NCI-H526 (cell line): ENCODE measurements at regions not wholly inside any gene's neighbourhood (a gene's known extent, or its start where the extent isn't known, plus 50 kb on each side); places are given as distances from the start of the nearest gene placed in this dataset.
"Not testable (repeated sequence)": the region's sequence is repeated elsewhere in the genome, so short reads cannot be mapped to it uniquely, and the experiment has no call there.

Experiments used
- DNase-seq, 2 experiments: peaks; one replicate each; lab custom pipeline; 2025; lab: John Stamatoyannopoulos, UW

DNA sequence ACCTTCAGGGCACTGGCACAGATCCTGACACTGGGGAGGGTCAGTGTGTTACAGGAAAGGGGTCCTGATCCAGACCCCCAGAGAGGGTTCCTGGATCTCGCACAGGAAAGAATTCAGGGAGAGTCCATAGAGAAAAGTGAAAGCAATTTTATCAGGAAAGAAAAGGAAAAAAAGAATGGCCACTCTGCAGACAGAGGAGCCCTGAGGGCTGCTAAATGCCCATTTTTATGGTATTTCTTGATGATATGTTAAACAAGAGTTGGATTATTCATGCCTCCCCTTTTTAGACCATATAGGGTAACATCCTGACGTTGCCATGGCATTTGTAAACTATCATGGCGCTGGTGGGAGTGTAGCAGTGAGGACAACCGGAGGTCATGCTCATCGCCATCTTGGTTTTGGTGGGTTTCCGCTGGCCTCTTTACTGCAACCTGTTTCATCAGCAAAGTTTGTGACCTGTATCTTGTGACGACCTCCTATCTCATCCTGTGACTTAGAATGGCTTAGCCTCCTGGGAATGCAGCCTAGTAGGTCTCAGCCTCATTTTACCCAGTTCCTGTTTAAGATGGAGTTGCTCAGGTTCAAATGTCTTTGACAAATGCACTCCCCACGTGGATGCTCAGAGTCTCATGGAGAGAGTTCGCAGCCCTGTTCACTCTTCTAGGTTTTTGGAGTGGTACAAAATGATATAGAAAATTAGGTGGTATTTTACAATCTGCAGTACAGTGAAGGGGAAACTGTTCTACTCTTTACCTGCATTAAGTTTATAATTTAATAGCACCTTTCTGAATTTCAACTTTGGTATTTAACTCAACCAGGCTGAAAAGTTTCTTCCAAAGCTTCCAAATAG is 1363.7 kb upstream of the TMEM132C start:
- no peak for DNase-seq

DNA sequence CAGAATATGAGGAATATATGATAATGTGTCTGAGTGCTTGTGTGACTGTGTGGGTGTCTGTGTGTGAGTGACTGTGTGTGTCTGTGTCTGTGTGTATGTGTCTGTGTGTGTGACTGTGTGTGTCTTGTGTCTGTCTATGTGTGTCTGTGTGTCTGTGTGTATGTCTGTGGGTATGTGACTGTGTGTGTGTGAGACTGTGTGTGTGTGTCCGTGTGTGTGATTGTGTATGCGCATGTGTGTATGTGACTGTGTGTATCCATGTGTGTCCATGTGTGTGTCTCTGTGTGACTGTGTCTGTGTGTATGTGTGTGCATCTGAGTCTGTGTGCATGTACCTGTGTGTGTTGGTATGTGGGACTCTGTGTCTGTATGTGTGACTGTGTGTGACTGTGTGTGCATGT is 1361.2 kb upstream of the TMEM132C start:
- no peak for DNase-seq

DNA sequence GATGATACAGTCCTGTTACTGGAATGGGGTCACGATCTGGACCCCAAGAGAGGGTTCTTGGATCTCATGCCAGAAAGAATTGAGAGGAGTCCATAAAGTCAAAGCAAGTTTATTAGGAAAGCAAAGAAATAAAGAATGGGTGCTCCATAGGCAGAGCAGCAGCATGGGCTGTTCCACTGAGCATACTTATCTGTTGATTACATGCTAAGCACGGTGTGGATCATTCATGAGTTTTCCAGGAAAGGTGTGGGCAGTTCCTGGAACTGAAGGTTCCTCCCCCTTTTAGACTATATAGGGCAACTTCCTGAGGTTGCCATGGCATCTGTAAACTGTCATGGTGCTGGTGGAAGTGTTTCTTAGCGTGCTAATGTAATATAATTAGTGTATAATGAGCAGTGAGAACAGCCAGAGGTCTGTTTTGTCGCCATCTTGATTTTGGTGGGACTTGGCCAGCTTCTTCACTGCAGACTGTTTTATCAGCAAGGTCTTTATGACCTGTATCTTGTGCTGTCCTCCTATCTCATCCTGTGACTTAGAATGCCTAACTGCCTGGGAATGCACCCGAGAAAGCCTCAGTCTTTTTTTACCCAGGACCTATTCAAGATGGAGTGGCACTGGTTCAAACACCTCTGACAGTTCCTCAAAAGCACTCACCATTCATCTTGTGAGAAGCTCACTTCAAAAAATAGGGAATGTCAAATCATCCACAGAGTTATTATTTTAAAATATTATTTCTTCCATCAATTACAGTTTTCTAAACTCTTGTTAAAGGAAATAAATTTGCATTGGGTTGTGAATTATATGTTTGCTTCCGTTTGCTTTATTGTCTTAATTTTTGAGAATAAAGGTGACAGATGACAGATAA is 1358.8 kb upstream of the TMEM132C start:
- DNase-seq = no peak

DNA sequence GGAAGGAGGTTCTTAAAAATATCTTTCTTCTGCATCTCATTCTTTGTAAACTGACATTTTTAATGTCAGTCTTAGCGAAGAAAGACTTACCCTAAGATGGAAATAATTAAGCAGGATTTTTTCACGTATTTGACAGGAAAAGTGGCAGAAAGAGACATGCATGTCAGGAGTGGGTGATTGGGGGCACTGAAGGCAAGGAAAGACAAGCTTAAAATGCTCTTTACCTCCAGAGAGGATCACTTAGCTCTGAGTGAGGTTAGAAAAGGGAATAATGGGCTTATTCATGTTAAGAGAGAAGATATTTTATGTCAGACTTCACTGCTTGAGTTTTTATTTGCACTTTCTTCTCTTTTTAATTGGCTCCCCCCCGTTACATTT is 1358.2 kb upstream of the TMEM132C start:
- no peak for DNase-seq

DNA sequence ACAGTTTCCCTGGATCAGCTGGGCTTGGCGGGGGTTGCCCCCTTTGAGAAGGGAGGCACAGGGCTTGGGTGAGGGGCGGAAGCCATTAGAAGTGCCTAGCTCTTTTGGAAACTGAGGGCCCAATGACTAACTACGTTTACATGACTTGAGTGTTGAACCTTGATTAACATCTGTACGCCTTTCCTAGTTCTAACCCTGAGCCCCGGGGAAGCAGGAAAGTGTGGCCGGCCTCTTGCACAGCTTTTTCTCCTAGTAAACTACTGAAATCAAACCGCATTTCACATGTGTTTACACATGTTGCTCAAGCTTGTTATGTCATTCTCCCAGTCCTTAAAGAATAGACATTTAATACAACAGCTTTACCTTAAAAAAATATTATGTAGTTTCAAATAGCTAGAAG is 1356.4 kb upstream of the TMEM132C start:
- no peak for DNase-seq

DNA sequence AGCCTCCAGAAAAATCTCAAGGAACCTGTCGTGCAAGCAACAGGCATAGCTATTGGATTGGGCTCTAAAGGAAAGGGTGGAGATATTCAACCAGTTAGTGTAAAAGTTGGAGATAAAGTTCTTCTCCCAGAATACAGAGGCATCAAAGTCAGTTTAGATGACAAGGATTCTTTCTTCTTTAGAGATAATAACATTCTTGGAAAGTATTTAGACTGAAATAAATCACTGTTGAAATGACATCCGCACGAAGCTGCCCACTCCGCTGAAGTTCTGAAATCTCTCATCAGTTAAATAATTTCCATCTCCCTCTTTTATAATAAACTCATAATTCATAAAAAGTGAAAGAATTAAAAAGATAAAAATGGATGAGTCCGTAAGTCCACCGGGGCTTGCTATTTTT is 1354.9 kb upstream of the TMEM132C start:
- no peak for DNase-seq

DNA sequence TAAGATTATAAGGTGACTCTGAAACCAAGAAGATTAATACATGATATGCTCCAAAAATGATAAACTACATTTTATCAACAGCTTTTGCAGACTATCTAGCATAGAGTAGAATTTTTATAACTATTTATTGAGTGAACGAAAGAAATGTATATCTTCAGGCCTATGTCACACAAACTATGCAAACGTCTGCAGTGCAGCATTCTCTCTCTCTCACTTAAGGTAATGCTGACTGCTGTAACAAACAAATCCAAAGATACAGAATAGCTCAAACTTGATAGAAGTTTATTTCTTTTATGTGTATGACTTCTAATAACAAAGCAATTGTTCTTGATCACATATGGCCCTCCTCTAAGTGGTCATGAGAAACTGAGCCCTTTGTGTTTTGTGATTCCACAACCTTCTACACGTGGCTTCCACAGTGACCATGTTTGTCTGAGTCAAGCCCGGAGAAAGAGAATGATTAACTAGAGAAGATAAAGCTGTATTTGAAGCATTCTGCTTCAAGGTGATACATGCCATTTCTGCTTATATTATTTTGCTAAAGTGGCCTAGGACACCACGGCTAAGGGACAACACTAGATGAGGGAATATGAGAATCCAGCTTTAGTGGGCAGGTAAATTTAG is 1352.7 kb upstream of the TMEM132C start:
- no peak for DNase-seq

DNA sequence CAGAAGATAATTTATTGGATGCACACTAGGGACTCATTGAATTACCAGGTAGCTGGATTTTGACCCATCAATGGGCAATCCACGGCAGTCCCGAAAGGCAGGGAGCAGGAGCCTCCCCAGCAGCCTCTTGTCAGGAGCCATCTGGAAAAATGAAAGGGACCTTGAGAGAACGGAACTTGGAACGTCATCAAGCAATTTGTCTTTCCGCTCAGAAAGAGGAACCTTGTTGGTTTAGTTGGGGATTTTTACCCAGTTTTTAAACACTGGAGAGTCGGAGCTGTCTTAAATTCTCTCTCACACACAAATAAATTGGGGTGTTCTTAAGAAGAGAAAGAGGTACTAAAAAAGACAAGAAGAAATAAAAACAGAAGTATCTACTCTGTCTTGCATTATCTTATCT is 1351.7 kb upstream of the TMEM132C start:
- DNase-seq = no peak

DNA sequence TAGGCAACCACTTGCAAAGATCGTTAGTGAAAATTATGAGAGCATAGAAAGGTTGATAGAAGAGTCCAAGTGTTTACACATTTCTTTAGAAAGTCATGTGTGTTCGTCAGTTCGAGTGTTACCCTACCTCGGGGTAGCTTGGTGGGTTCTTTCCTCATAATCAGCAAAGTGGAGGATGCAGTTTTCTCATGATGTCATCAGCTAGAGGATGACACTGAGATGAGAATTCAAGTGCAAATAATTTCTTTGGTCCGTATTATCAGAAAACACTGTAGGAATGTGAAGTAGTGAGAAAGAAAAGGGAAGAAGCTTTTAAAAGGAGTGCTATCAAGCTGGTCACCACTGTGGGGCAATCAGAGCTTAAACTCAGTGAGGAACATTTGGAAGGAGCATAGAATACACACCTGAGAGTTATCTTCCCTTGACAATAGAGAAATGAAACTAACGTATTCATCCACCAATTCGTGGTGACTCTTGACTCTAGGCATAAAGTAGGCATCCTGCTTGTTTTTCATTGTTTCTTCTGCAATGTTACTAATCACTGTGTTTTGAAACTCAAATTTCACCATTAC is 1340.9 kb upstream of the TMEM132C start:
- no peak for DNase-seq

DNA sequence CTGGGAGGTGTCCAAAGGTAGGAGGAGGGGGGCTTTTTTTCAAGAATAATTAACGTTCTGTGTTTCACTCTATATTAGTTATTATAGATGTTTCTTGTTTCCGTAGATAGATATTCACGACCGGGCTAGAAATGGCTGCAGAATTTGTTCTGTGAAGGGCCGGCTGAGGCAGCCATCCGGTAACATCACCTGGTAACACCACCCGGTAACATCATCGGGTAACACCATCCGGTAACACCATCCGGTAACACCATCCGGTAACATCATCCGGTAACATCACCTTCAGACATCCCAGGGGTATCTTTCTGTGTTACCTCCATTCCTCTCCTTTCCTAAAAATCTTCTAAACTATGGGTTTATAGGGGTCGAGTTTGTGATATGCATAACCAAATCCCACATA is 1336.7 kb upstream of the TMEM132C start:
- DNase-seq = no peak

DNA sequence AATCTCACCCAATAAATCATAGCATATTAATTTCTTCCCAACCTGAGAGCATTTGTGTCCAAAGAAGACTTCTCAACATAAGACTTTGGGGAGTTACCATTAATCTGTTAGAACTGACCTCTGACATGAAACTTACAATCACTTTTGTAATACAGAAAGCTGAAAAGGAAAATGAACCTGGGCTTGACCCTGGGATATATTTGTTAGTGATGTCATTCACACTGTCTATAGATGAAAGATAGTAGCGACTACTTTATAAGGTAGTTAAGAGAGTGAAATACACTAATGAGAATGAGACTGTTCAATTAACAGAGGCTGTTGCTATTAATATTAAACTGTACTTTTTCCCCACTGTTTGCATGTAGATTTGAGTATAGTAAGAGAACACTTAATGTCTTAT is 1334.8 kb upstream of the TMEM132C start:
- no peak for DNase-seq

DNA sequence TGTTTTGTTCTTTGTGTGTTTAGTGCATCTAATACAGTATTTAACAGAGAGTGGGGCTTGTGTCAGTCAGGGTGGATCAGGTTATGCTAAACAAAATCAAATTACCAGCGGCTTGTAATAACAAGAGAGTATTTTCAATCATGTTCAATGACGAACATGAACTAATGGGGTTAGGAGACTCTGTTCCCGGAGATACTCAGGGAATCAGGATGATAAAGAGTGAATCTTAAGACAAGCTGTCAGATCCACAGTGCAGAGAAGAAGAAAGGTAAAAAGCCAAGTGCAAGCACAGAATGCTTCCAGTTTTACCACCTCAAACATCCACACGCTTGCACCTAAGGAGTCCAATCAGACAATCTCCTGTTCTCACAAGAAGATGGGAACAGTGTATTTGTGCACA is 1331.5 kb upstream of the TMEM132C start:
- DNase-seq = no peak

DNA sequence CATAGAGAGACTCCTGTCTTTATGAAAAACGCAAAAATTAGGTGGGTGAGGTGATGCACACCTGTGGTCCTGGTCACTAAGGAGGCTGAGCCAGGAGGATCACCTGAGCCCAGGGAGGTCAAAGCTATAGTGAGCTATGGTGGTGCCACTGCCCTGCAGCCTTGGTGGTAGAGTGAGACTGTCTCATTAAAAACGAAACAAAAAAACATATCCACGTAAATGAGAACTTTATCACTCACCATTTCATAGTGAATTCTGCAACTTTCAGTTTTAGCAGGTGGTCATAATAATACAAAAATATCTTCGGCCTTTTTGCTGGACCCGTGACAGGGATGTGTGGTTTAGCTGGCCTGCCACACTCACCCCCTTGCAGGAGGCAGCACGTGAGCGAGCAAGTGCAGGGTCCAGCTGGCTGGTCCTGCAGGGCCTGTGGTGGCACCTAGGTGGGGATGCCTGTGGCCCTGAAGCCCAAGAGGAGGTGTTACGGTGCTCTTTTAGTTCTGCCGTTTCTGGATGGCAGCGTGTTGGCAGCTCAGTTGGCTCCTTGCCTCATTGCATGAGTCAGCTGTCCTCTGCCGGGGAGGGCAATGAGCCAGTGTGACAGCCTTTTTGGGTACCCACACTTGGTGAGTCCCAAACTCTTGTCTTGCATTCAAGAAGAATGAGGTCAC is 1330.7 kb upstream of the TMEM132C start:
- no peak for DNase-seq

DNA sequence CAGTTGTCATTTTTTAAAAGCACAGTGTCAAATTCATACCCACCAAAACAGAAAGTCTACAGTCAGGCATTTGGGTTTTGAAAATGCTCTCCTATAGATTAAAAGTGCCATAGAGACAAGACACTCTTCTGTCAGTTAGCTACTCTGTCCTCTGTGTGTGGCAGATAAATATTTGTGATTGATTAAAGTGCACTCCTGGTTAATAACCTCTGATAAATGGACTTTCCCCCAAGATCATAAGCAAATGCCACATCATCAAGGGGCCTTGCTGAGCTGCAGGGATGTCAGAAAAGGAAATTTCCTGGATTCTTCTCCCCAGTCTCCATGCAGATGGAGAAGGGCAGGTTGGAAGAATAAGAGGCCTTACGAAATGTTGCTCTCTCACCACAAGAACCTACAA is 1329.5 kb upstream of the TMEM132C start:
- no peak for DNase-seq

DNA sequence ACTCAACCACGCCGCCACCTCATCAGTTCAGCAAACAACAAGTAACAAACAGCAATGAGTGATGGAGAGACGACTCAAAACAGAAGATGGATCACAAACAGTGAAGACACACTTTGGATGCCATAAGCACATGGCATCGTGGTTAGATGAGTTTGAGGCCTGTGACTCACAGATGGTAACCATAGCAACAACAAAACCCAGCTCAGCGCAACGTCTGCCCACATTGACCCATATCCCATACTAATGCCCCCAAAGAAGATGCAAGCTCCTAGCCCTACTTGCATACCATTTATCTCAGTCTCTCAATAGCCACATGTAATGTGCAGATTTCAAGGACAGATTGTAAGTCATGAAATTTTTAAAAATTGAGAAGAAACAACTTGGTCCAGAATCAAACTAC is 1322.3 kb upstream of the TMEM132C start:
- no peak for DNase-seq

DNA sequence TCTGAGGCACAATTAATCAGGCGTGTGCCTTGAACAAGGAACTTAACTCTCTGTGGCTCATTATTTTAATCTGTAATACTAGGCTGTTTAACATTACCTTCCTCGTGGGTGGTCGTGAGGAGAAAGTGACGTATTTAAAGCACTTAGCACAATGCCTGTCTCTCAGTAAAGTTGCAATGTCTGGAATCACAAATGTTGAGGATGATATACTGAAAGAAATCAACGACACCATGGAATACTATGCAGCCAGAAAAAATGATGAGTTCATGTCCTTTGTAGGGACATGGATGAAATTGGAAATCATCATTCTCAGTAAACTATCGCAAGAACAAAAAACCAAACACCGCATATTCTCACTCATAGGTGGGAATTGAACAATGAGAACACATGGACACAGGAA is 1320.0 kb upstream of the TMEM132C start:
- DNase-seq = not testable (repeated sequence)

DNA sequence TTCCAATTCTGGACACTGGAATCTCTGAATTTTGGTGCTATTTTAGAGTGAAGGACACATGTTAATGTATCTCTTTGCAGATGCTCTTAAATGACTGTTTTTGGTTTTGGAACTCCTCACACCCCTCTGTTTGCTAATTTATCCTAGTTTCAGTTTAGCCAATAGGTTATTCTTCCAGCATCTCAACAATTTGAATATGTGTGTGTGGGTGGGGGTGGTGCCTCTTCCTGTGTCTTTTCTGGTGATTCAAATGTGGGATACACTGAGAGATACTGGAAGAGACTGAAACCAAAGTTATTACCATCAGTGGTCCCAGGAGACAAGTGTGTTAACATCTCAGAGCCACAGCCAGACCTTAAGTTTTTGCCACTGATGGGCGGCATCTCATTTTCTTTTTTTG is 1317.4 kb upstream of the TMEM132C start:
- no peak for DNase-seq

DNA sequence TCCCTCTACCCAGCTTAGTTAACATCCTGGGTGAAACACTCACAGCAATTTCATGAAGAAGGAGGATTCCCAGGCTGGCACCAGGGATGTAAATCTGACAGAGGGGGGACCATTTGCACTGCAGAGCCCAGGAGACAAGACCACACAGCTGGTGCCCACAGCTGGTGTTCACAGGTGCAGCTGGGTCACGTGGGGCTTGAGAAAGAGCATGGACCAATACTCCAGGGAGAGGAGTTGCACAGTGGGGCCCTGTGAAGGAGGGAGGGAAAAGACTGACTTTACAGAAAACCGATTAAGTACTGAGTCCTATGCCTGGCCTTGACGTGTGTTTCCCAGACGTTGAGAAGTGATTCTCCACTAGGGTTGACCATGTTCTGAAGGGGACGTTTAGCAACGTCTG is 1316.7 kb upstream of the TMEM132C start:
- no peak for DNase-seq

DNA sequence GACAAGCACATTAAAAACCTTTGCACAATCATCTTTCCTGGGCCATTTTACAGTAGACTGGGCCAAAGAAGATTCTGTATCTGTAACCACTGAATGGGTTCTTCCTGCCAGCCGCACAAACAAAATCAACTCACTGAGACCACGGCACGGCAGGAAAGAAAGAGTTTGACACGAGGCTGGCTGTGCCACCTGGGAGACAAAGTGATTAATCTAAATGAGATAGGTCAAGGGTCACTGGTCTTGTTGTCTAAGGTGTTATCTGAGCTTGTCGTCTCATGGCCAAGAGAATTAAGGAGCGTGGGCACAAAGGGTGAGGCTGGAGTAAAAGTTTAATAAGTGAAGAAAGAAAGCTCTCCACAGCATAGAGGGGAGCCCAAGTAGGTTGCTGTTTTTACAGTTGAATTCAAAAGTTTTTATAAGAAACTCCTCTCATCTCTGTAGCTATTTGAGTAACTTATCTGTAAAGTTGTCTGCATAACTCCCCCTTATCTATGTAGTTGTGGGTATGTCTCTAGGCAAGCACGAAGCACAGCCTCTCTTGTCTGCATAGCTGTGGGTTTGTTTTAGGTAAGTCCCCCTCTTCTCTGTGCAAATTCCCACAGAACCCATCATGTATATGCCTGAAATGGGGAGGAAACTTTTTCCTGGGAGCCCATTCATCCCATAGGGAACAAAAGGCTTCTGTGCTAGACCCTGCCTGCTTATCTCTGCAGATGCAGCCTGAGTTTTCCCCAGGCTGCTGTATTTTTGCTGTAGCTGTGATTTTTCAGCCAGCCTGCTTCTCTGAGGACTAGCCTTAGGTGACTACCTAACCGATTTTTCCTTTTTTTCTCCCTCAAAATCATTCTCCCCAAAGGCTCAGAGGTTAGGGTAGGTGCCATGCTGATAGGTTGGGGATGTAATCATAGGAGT is 1314.6 kb upstream of the TMEM132C start:
- no peak for DNase-seq

DNA sequence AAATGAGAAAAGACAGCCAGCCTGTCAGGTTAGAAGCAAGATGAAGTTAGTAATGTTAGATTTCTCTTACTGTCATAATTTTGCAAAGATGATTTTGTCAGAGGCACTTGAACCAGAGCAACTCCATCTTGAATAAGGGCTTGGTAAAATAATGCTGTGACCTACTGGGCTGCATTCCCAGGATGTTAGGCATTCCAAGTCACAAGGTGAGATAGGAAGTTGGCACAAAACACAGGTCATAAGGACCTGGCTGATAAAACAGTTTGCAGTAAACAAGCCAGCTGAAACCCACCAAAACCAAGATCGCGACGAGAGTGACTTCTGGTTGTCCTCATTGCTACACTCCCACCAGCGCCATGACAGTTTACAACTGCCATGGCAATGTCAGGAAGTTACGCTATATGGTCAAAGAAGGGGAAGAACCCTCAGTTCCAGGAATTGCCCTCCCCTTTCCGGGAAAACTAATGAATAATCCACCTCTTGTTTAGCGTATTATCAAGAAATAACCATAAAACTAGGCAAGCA is 1313.5 kb upstream of the TMEM132C start:
- DNase-seq = no peak

DNA sequence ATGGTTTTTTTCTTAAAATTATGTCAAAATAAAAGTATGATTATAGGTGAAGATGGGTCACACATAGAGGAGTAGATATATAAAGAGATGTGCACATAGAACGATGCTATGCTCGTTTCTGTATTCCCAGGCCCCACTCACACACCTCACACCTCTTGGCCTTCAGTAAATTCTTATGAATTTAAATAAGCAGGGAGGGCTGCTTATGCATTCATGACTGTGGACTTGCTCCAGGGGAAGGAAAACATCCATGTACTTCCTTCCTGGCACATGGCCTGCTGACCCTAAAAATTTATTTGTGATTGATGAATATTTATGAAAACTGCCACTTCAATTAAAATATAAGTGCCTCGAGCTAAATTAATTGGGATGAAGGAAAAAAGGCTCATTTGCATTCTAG is 1306.7 kb upstream of the TMEM132C start:
- DNase-seq = no peak
